DND-41 (cell line): ENCODE measurements at regions not wholly inside any gene's neighbourhood (a gene's known extent, or its start where the extent isn't known, plus 50 kb on each side); places are given as distances from the start of the nearest gene placed in this dataset.
"Not testable (repeated sequence)": the region's sequence is repeated elsewhere in the genome, so short reads cannot be mapped to it uniquely, and the experiment has no call there.

Experiments used
- ATAC-seq: fragments of 200-7000 bp; cut with Tn5 transposase; 3 replicates; pipeline ENCODE4 v1.9.1; 2021; ENCODE audit warnings: low read depth; ENCODE audit not compliant: insufficient read depth
- DNase-seq: peaks from one replicate; pipeline ENCODE4 v3.0.0-alpha.2; 2020
- H2AFZ ChIP-seq: 2 replicates; pipeline ENCODE4 v1.6.0; 2012; ENCODE audit warnings: low read depth, low read length
- H3K27ac ChIP-seq: 2 replicates; pipeline ENCODE4 v1.5.1; 2012; ENCODE audit warnings: low read length, inconsistent platforms
- H3K27me3 ChIP-seq: fragments of 200-600 bp; sonication (generic); 2 replicates; pipeline ENCODE4 v1.6.0; 2012; ENCODE audit warnings: low read length, mild to moderate bottlenecking, inconsistent platforms; ENCODE audit not compliant: insufficient read depth, poor library complexity
- H3K36me3 ChIP-seq: 2 replicates; pipeline ENCODE4 v1.5.1; 2012; ENCODE audit warnings: low read length, inconsistent platforms; ENCODE audit not compliant: insufficient read depth
- H3K4me1 ChIP-seq: 2 replicates; pipeline ENCODE4 v1.5.1; 2012; ENCODE audit warnings: mild to moderate bottlenecking, low read length; ENCODE audit not compliant: insufficient read depth
- H3K4me2 ChIP-seq: 2 replicates; pipeline ENCODE4 v1.6.0; 2012; ENCODE audit warnings: mild to moderate bottlenecking, moderate library complexity, low read length, inconsistent platforms; ENCODE audit not compliant: insufficient read depth
- H3K4me3 ChIP-seq, 2 experiments: fragments of 200-600 bp in 1 of 2; shearing (Covaris generic) in 1 of 2; 2 replicates each; pipeline ENCODE4 v1.5.1; 2012 to 2016; ENCODE audit warnings: inconsistent platforms in 2 of 2, low read length in 2 of 2, mild to moderate bottlenecking in 2 of 2, low read depth in 1 of 2, moderate library complexity in 1 of 2
- H3K79me2 ChIP-seq: 2 replicates; pipeline ENCODE4 v1.6.0; 2012; ENCODE audit warnings: low read length, inconsistent platforms; ENCODE audit not compliant: insufficient read depth
- H3K9ac ChIP-seq: 2 replicates; pipeline ENCODE4 v1.6.0; 2012; ENCODE audit warnings: low read depth, mild to moderate bottlenecking, inconsistent platforms, low read length, moderate library complexity
- H3K9me3 ChIP-seq: 2 replicates; pipeline ENCODE4 v1.5.1; 2012; ENCODE audit warnings: low read length, moderate library complexity, mild to moderate bottlenecking, inconsistent platforms; ENCODE audit not compliant: insufficient read depth, severe bottlenecking
- H4K20me1 ChIP-seq: 2 replicates; pipeline ENCODE4 v1.6.0; 2012; ENCODE audit warnings: low read length; ENCODE audit not compliant: insufficient read depth
- EZH2 ChIP-seq: IDR thresholded peaks from 3 replicates; pipeline ENCODE4 v1.6.1; 2012; ENCODE audit warnings: borderline replicate concordance, low read depth, mild to moderate bottlenecking, moderate library complexity, low read length, inconsistent platforms; ENCODE audit not compliant: severe bottlenecking
- TF ChIP-seq, protein P1 (sequence below): IDR thresholded peaks from 2 replicates; pipeline ENCODE4 v1.5.1; 2012; ENCODE audit warnings: borderline replicate concordance, low read length, moderate library complexity, mild to moderate bottlenecking; ENCODE audit not compliant: poor library complexity, severe bottlenecking; ENCODE audit errors: extremely low read depth

DNA sequence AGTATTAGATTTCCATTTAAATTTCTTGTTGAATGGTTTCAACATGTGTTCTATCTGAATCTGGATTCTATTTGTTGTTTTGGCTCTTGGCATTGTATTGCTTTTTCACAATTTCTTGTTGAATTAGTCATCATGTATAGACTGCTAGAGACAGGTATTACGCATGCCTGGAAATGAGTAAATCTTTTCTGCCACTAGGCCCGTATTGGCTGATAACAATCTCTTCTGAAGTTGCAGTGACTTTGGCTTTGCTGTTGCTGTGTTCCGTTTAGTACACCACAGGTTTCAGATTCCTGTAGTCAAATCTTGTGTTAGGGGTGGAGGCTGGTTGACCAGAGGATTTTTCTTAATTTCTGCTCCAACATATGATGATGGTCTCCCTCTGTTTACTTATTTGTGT, 1339.4 kb downstream of the GRIK2 start:
- Histone ChIP-seq H3K4me1 (no peaks in the 10 kb centered on the region), H2AFZ (no peak overlapping the region), H3K4me2 (no peak overlapping the region), H3K9me3 (no peaks in the 10 kb centered on the region), H3K27me3 (no peaks in the 10 kb centered on the region), H3K9ac (no peak overlapping the region), H4K20me1 (no peaks in the 10 kb centered on the region), H3K4me3 (no peak overlapping the region), H3K36me3 (no peaks in the 10 kb centered on the region), H3K79me2 (no peaks in the 10 kb centered on the region), H3K27ac (no peak overlapping the region)
- no peak for ATAC-seq
- DNase-seq: no peak
- TF ChIP-seq, protein P1, sequence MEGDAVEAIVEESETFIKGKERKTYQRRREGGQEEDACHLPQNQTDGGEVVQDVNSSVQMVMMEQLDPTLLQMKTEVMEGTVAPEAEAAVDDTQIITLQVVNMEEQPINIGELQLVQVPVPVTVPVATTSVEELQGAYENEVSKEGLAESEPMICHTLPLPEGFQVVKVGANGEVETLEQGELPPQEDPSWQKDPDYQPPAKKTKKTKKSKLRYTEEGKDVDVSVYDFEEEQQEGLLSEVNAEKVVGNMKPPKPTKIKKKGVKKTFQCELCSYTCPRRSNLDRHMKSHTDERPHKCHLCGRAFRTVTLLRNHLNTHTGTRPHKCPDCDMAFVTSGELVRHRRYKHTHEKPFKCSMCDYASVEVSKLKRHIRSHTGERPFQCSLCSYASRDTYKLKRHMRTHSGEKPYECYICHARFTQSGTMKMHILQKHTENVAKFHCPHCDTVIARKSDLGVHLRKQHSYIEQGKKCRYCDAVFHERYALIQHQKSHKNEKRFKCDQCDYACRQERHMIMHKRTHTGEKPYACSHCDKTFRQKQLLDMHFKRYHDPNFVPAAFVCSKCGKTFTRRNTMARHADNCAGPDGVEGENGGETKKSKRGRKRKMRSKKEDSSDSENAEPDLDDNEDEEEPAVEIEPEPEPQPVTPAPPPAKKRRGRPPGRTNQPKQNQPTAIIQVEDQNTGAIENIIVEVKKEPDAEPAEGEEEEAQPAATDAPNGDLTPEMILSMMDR: no peak
- TF ChIP-seq EZH2: no peak

DNA sequence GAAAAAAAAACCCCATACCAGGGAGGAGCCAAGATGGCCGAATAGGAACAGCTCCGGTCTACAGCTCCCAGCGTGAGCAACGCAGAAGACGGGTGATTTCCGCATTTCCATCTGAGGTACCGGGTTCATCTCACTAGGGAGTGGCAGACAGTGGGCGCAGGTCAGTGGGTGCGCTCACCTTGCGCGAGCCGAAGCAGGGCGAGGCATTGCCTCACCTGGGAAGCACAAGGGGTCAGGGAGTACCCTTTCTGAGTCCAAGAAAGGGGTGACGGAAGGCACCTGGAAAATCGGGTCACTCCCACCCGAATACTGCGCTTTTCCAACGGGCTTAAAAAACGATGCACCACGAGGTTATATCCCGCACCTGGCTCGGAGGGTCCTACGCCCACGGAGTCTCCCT, 1328.6 kb downstream of the GRIK2 start:
- ATAC-seq, H2AFZ ChIP-seq, H3K4me2 ChIP-seq, H3K4me1 ChIP-seq, H3K27me3 ChIP-seq, H3K79me2 ChIP-seq, DNase-seq, H3K9me3 ChIP-seq, H3K9ac ChIP-seq, H4K20me1 ChIP-seq, H3K27ac ChIP-seq, H3K4me3 ChIP-seq, H3K36me3 ChIP-seq: not testable (repeated sequence)

DNA sequence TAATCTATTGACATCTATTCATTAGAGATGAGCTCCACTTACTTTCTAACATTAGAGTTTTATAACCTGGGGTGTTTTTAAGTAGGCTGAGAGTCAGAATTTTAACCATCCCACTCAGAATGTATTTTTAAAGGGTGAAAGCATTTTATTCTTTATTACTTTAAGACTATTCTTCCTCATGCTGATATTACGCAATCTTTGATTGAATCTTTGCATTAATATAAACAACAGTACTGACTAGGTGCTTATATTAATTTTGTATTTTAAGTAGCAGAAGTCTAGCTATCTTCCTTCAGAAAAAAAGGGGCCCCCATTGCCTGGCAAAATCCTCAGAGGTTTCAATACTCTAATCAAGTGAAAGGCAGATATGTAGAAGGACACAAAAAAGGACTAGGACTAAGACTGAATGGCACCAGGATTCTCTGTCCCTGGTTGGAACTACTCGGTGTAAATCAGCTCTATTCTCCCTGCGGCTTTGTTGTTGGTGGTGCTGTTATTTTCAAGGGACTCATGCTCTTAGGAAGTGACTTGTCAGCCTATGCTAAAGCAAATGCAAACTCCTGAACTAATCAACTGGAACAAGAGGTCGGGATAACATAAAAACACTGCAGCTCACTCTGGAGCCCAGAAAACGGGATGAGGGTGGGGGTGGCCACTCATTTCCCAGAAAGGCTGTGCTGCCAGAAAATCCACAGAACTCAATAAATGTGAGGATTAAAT, 1324.4 kb downstream of the GRIK2 start:
- H3K4me2 ChIP-seq: no peak overlapping the region
- no peak overlapping the region for H2AFZ ChIP-seq
- H3K79me2 ChIP-seq: no peaks in the 10 kb centered on the region
- no peaks in the 10 kb centered on the region for H3K9me3 ChIP-seq
- no peak overlapping the region for H3K9ac ChIP-seq
- ATAC-seq (no peak), DNase-seq (no peak)
- no peak for TF ChIP-seq EZH2
- H3K36me3 ChIP-seq: no peaks in the 10 kb centered on the region
- H3K27ac ChIP-seq: no peak overlapping the region
- H3K4me1 ChIP-seq: no peaks in the 10 kb centered on the region
- H4K20me1 ChIP-seq: no peaks in the 10 kb centered on the region
- H3K27me3 ChIP-seq: no peaks in the 10 kb centered on the region
- H3K4me3 ChIP-seq: no peak overlapping the region

DNA sequence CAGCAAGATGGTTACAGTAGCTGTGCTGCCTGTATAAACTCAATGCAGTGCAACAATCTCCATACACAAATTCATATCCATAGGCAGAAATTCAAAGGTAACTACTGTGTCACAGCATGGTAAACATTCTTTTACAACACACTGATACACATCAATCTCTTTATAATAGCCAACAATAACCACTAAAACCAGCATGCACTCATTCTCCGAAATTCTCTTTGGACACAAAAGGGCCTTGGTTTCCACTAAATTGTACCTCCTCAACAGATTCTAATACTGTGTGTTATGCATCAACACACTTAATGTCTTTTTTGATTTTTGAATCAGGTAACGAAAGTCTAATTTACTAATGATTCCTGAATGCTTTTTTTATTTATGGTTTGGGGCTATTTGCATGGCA, 1323.7 kb downstream of the GRIK2 start:
- DNase-seq (no peak), ATAC-seq (no peak)
- H3K27me3 ChIP-seq: no peaks in the 10 kb centered on the region
- no peaks in the 10 kb centered on the region for H3K36me3 ChIP-seq
- H2AFZ ChIP-seq: no peak overlapping the region
- no peaks in the 10 kb centered on the region for H4K20me1 ChIP-seq
- no peaks in the 10 kb centered on the region for H3K4me1 ChIP-seq
- H3K9ac ChIP-seq: no peak overlapping the region
- TF ChIP-seq, protein P1: no peak
- TF ChIP-seq EZH2: no peak
- no peak overlapping the region for H3K4me3 ChIP-seq
- no peaks in the 10 kb centered on the region for H3K79me2 ChIP-seq
- no peak overlapping the region for H3K4me2 ChIP-seq
- H3K27ac ChIP-seq: no peak overlapping the region
- H3K9me3 ChIP-seq: no peaks in the 10 kb centered on the region
